Liver (tissue), 7 donors: ENCODE measurements at regions not wholly inside any gene's neighbourhood (a gene's known extent, or its start where the extent isn't known, plus 50 kb on each side); places are given as distances from the start of the nearest gene placed in this dataset.

Experiments used
- DNase-seq: peaks from one replicate; pipeline ENCODE4 v3.0.0-alpha.2; 2017; ENCODE audit warnings: low spot score
- H3K27ac ChIP-seq, 2 donors: one replicate each; pipeline ENCODE4 v1.7.0; 2013; ENCODE audit warnings: inconsistent platforms in 2 of 2, low read length in 2 of 2, control low read depth in 1 of 2, low read depth in 1 of 2, mild to moderate bottlenecking in 1 of 2
- H3K27me3 ChIP-seq, 4 donors: one replicate each; pipeline versions ENCODE4 v1.6.1 to v1.7.0; 2013; ENCODE audit warnings: low read length in 3 of 4, inconsistent platforms in 1 of 4, mild to moderate bottlenecking in 1 of 4, moderate library complexity in 1 of 4; ENCODE audit not compliant: control insufficient read depth in 4 of 4, insufficient read depth in 4 of 4
- H3K36me3 ChIP-seq, 4 donors: one replicate each; pipeline versions ENCODE4 v1.6.1 to v1.7.0; 2013; ENCODE audit warnings: low read length in 3 of 4, mild to moderate bottlenecking in 3 of 4, low read depth in 1 of 4, moderate library complexity in 1 of 4; ENCODE audit not compliant: control insufficient read depth in 4 of 4, insufficient read depth in 3 of 4
- H3K4me1 ChIP-seq, 4 donors: one replicate each; pipeline versions ENCODE4 v1.6.1 to v1.7.0; 2013; ENCODE audit warnings: low read length in 3 of 4, mild to moderate bottlenecking in 3 of 4, moderate library complexity in 1 of 4; ENCODE audit not compliant: control insufficient read depth in 4 of 4, insufficient read depth in 4 of 4
- H3K4me3 ChIP-seq, 3 donors: one replicate each; pipeline versions ENCODE4 v1.6.1 to v1.7.0; 2013; ENCODE audit warnings: low read length in 3 of 3, control low read depth in 1 of 3, low read depth in 1 of 3, mild to moderate bottlenecking in 1 of 3
- H3K9ac ChIP-seq, 2 donors: one replicate each; pipeline ENCODE4 v1.7.0; 2013; ENCODE audit warnings: low read length in 2 of 2, mild to moderate bottlenecking in 2 of 2, moderate library complexity in 2 of 2, control low read depth in 1 of 2, low read depth in 1 of 2
- H3K9me3 ChIP-seq, 4 donors: one replicate each; pipeline versions ENCODE4 v1.6.1 to v1.7.0; 2013; ENCODE audit warnings: low read length in 3 of 4; ENCODE audit not compliant: control insufficient read depth in 4 of 4
- EGR1 ChIP-seq, 2 donors: IDR thresholded peaks; 2 replicates each; pipeline ENCODE4 v1.6.1; 2016 to 2018; ENCODE audit warnings: antibody characterized with exemption in 2 of 2, low read depth in 2 of 2
- FOXA1 ChIP-seq: IDR thresholded peaks from 2 replicates; pipeline ENCODE4 v1.6.1; 2016; ENCODE audit warnings: antibody characterized with exemption
- FOXA2 ChIP-seq: IDR thresholded peaks from 2 replicates; pipeline ENCODE4 v1.6.1; 2016; ENCODE audit warnings: antibody characterized with exemption
- GABPA ChIP-seq, 2 donors: IDR thresholded peaks in 1 of 2; conservative IDR thresholded peaks in 1 of 2; 2 replicates each; pipeline ENCODE4 v1.6.1; 2016; ENCODE audit warnings: antibody characterized with exemption in 2 of 2, mild to moderate bottlenecking in 1 of 2, moderate library complexity in 1 of 2
- HNF4A ChIP-seq, 2 donors: conservative IDR thresholded peaks; 2 replicates each; pipeline ENCODE4 v1.6.1; 2016; ENCODE audit warnings: antibody characterized with exemption in 2 of 2, mild to moderate bottlenecking in 2 of 2
- HNF4G ChIP-seq: IDR thresholded peaks from 2 replicates; pipeline ENCODE4 v1.6.1; 2016; ENCODE audit warnings: antibody characterized with exemption
- JUND ChIP-seq, 2 donors: IDR thresholded peaks; 2 replicates each; pipeline ENCODE4 v1.6.1; 2016; ENCODE audit warnings: antibody characterized with exemption in 2 of 2
- RAD21 ChIP-seq, 2 donors: IDR thresholded peaks; 2 replicates each; pipeline ENCODE4 v1.6.1; 2016; ENCODE audit warnings: antibody characterized with exemption in 2 of 2, mild to moderate bottlenecking in 2 of 2
- REST ChIP-seq: IDR thresholded peaks from 2 replicates; pipeline ENCODE4 v1.6.1; 2016; ENCODE audit warnings: antibody characterized with exemption, mild to moderate bottlenecking
- SP1 ChIP-seq: IDR thresholded peaks from 2 replicates; pipeline ENCODE4 v1.6.1; 2018; ENCODE audit warnings: antibody characterized with exemption, mild to moderate bottlenecking
- TAF1 ChIP-seq: conservative IDR thresholded peaks from 2 replicates; pipeline ENCODE4 v1.6.1; 2016; ENCODE audit warnings: antibody characterized with exemption, mild to moderate bottlenecking
- YY1 ChIP-seq: IDR thresholded peaks from 2 replicates; pipeline ENCODE4 v1.6.1; 2016; ENCODE audit warnings: antibody characterized with exemption, mild to moderate bottlenecking
- WGBS: extraction: QIAGEN DNeasy Blood & Tissue Kit; methylation state at CpG from one replicate; pipeline ENCODE4 v1.1.7; 2013; 5-methylcytosine and 5-hydroxymethylcytosine counted together
- TF ChIP-seq, protein P1 (sequence below): IDR thresholded peaks from 2 replicates; pipeline ENCODE4 v1.6.1; 2016; ENCODE audit warnings: antibody characterized with exemption
- TF ChIP-seq, protein P2 (sequence below): IDR thresholded peaks from 2 replicates; pipeline ENCODE4 v1.6.1; 2016; ENCODE audit warnings: antibody characterized with exemption
- donor health status: healthy.
- donor health status: healthy.
- donor health status: healthy.
- donor health status: healthy.

- Histone ChIP-seq H3K9me3 (no peaks in the 10 kb centered on the region), H3K9ac (no peak overlapping the region), H3K36me3 (no peaks in the 10 kb centered on the region), H3K4me1 (no peaks in the 10 kb centered on the region), H3K27ac (no peak overlapping the region), H3K4me3 (no peak overlapping the region), H3K27me3 (no peaks in the 10 kb centered on the region)
- no peak for DNase-seq
- 95% methylated on average over 5 of the region's 5 CpGs for WGBS
- TF ChIP-seq TAF1 (no peak), HNF4G (no peak), HNF4A (conservative IDR thresholded peaks at IDR 0.05) (no peak), EGR1 (IDR thresholded peaks at IDR 0.05; ENCODE audit: low read depth in 2 of 2) (no peak), RAD21 (IDR thresholded peaks at IDR 0.05) (no peak), REST (no peak), JUND (IDR thresholded peaks at IDR 0.05) (no peak), FOXA1 (no peak), GABPA (IDR thresholded peaks at IDR 0.05 in 1 of 2, conservative IDR thresholded peaks at IDR 0.05 in 1 of 2) (no peak), SP1 (no peak)
- TF ChIP-seq, protein P1, sequence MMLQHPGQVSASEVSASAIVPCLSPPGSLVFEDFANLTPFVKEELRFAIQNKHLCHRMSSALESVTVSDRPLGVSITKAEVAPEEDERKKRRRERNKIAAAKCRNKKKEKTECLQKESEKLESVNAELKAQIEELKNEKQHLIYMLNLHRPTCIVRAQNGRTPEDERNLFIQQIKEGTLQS, result no peak
- TF ChIP-seq, protein P2, sequence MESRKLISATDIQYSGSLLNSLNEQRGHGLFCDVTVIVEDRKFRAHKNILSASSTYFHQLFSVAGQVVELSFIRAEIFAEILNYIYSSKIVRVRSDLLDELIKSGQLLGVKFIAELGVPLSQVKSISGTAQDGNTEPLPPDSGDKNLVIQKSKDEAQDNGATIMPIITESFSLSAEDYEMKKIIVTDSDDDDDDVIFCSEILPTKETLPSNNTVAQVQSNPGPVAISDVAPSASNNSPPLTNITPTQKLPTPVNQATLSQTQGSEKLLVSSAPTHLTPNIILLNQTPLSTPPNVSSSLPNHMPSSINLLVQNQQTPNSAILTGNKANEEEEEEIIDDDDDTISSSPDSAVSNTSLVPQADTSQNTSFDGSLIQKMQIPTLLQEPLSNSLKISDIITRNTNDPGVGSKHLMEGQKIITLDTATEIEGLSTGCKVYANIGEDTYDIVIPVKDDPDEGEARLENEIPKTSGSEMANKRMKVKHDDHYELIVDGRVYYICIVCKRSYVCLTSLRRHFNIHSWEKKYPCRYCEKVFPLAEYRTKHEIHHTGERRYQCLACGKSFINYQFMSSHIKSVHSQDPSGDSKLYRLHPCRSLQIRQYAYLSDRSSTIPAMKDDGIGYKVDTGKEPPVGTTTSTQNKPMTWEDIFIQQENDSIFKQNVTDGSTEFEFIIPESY, result no peak
Measured at GRCh38 chr13:72342364-72342763, 385.1 kb downstream of the MZT1 start.

DNA sequence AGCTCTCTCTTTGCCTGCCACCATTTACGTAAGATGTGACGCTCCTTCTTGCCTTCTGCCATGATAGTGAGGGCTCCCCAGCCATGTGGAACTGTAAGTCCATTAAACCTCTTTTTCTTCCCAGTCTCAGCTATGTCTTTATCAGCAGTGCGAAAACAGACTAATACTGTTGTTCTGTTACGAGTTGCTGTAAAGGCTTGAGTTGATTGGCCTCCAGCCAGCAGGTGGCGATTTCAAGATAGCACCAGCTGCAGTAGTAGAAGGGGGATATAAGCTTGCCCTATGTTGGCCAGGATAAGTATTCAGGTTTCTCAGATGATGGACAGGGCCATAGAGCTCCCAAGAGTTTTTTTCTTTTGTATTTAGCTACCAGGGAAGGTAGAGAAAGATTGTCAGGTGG is 385.5 kb downstream of the MZT1 start:
- no peaks in the 10 kb centered on the region for H3K4me1 ChIP-seq
- WGBS, result 95% methylated on average over 5 of the region's 5 CpGs
- DNase-seq, result no peak

GRCh38 chr13:72317346-72318109 is 409.9 kb downstream of the MZT1 start:
- no peak overlapping the region for H3K9ac ChIP-seq
- TF ChIP-seq HNF4G, result no peak
- no peak for TF ChIP-seq FOXA1
- no peak for TF ChIP-seq FOXA2
- TF ChIP-seq, protein P2, result no peak
- TF ChIP-seq SP1, result no peak
- no peak for TF ChIP-seq TAF1
- TF ChIP-seq YY1, result no peak
- TF ChIP-seq HNF4A (conservative IDR thresholded peaks at IDR 0.05), result no peak
- TF ChIP-seq EGR1 (IDR thresholded peaks at IDR 0.05; ENCODE audit: low read depth in 2 of 2), result no peak
- TF ChIP-seq RAD21 (IDR thresholded peaks at IDR 0.05), result no peak
- TF ChIP-seq GABPA (IDR thresholded peaks at IDR 0.05 in 1 of 2, conservative IDR thresholded peaks at IDR 0.05 in 1 of 2), result no peak
- 83% methylated on average over 3 of the region's 3 CpGs for WGBS
- H3K36me3 ChIP-seq, result no peaks in the 10 kb centered on the region
- H3K4me3 ChIP-seq, result no peak overlapping the region
- no peaks in the 10 kb centered on the region for H3K9me3 ChIP-seq
- DNase-seq, result no peak
- peaks cover 0 to 4% (median 0%) of the 10 kb centered on the region in 4 donors for H3K27me3 ChIP-seq
- H3K27ac ChIP-seq, result no peak overlapping the region
- no peaks in the 10 kb centered on the region for H3K4me1 ChIP-seq

More for the DNA sequence above, 385.5 kb downstream of the MZT1 start:
- H3K36me3 ChIP-seq, result no peaks in the 10 kb centered on the region
- no peak overlapping the region for H3K27ac ChIP-seq
- TF ChIP-seq TAF1, result no peak
- no peaks in the 10 kb centered on the region for H3K9me3 ChIP-seq
- H3K9ac ChIP-seq, result no peak overlapping the region
- H3K4me3 ChIP-seq, result no peak overlapping the region
- H3K27me3 ChIP-seq, result no peaks in the 10 kb centered on the region
